Stimulated activated naive CD4-positive, alpha-beta T cell (primary cell): ENCODE measurements at regions not wholly inside any gene's neighbourhood (a gene's known extent, or its start where the extent isn't known, plus 50 kb on each side); places are given as distances from the start of the nearest gene placed in this dataset.

Experiments
- DNase-seq, 6 experiments: peaks; one replicate each; lab custom pipeline; 2025; lab: John Stamatoyannopoulos, UW

- DNase-seq = no peak
Observed at GRCh38 chr18:46344416-46345180, 240.4 kb downstream of the HAUS1 start.

DNA sequence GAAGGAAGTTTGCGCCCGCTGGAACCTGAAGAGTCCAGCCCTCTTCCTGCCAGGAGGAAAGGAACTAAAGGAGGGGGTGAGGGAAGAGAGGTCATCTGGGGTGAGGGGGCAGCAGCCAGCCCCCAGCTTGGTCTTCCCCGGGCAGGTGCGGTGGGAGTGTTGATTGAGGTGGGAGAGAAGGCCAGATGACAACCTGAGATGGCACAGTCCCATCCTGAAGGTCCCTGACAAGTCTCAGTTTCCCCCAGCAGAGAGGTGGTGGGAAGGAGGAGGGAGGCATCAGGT lies 240.9 kb downstream of the HAUS1 start:
- DNase-seq = no peak

- no peak for DNase-seq
Observed at GRCh38 chr18:46346213-46346612, 242.0 kb downstream of the HAUS1 start.

DNA sequence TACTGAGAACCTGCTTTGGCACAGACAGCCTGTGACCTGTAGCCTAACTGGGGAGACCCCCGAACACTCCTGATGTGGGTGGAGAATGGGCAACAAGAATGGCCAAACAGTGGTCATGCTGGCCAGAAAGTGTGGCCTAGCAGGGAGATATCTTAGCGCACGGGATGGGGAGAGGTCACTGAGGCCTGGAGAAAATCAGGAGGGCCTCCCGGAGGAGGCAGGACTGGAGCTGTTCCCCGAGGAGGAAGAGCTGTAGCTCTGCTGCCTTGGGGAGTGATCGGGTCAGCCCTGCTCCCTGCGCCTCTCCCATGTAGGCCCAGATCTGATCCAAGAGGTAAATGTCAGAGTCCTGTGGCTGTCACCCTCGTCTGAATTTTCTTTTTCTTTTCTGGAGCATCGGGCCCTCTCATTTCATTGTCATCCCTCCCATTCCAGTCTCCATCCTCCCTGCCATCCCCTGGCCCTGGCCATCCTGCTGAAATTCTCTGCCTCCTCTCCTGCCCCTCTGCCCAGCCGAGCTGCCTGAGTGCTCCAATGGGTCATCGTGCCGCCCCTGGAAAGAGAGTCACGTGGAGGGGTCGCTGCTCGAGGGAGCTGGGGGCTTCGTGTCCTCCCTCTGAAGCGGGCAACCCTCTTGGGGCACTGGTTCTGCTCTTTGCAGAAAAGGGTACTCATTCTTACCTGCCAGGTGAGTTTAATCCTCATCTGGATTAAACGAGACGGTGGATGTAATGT lies 242.9 kb downstream of the HAUS1 start:
- no peak for DNase-seq

- no peak for DNase-seq
Observed at GRCh38 chr18:46350598-46351159, 246.5 kb downstream of the HAUS1 start.

- DNase-seq = no peak
Observed at GRCh38 chr18:46352520-46353250, 248.5 kb downstream of the HAUS1 start.

DNA sequence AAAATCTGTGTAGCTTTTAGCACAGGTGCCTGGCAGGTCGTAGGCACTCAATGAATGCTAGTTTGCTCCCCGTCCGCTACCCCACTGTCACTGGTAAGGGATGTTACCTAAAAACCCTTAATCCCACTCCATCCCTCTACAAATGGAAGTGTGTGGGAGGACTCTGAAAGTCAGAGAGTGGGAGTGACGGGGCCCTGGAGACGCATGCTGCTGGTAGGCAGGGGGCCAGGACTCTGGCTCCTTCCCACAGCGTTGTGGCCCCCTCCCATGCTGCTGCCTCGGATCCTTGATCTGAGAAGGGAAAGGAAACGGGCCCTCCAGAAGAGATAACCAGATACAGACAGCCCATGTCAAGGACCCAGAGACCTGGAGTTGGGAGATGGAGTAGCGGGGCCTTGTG lies 249.3 kb downstream of the HAUS1 start:
- DNase-seq = no peak

DNA sequence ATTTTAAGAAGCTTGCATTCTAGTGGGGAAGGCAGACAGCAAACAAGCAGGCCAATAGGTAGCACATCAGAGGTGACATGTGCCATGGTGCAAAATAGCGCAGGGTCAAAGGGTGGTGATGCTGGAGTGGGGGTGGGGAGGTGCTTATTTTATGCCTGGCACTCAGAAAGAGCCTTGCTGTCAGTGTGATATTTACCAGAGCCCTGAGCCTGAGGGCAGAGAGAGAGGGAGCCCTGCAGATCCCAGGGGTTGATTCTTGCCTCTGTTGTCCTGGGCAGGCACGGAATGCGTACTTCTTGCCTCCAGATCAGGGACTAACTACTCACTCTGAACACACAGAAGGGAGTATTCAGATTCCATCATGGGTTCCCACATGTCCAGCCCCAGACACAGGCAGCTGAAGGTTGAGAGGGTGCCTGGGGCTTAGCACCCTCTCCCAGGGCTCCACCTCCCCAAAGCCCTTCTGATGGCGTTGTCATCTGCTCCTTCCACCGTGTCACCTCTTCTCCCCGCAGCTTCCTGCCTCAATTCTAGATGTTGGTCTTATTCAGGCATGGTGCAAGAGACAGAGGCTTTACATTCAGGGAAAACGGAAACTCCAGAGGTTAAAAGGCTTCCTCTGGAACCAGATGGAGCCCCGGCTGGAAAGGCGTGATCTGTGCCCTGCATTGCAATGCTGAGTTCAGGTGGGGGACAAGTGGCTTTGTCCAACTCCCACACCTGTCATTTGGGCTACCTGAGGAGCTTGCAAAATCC lies 252.3 kb downstream of the HAUS1 start:
- no peak for DNase-seq

DNA sequence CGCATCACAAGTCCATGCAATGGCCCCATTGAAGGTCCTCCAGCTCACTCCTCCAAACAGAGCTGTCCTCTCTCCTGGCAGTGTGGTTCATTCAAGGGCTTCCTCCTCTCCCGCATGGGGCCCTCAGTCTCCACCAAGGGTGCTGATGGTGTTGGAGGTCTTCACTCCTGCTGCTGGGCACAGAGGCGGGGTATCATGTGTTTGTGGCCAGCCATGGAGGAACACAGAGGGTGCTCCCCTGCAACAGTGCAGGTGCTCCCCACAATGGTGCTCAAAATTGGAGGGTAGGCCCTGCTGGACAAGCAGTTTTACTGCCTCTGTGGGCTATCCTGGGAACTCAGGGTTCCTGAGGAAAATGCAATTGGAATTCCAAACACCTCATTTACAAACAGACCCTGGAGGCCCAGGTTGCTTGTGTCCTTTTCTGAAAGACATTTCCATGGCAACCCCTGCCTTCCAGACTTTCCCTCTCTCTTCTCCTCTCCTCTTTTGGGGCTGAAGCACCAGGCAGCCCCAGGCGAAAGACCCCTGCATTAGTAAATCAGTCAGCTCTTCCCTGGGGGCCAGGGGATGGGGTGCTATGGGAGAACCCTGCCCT lies 256.0 kb downstream of the HAUS1 start:
- DNase-seq = no peak

- no peak for DNase-seq
Observed at GRCh38 chr18:46360866-46361265, 256.7 kb downstream of the HAUS1 start.

DNA sequence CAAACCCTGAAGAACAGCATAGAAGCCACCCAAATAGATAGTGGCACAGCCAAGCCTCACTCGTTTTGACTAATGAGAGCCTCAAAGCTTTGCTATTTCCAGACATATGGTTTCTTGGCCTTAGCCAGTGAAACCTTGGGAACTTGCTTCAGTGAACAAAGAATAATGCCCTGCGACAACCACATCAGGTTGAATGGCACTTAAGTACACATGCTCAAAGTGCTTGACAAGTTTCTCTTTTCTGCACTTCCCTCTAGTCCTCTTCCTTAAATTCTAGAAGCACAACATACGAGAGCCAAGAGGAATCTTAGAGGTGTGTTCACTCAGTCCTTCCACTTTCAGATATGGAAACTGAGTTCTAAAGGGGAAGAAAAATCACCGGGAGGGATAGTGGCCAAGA lies 258.3 kb downstream of the HAUS1 start:
- no peak for DNase-seq

DNA sequence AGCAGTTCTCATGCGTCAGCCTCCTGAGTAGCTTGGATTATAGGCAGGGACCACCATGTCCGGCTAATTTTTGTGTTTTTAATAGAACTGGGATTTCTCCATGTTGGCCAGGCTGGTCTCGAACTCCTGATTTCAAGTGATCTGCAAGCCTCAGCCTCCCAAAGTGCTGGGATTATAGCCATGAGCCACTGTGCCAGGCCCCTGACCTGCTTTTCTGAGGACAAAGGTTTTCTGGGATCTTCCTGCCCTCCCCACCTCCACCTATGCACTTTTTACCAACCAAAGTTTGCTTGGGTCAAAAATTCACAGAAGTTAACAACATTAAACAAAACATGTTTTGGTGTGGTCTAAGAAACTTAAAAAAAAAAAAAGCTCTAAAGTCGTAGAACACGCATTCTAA lies 259.9 kb downstream of the HAUS1 start:
- DNase-seq = no peak

DNA sequence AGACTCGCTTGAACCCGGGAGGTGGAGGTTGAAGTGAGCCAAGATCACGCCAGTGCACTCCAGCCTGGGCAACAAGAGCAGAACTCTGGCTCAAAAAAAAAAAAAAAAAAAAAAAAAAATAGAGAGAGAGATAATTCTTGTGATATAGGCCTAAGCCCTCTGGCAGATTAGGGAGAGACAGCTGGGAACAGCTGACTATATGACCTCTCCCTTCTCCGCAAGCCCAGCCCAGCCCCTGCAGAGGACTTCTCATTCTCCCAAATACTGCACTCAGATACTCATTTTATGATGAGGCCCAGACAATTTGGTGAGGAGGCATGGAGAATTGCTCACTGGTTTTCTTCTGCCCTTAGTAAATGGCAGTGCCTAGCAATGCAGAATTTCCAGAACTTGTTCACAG lies 262.0 kb downstream of the HAUS1 start:
- DNase-seq = no peak

DNA sequence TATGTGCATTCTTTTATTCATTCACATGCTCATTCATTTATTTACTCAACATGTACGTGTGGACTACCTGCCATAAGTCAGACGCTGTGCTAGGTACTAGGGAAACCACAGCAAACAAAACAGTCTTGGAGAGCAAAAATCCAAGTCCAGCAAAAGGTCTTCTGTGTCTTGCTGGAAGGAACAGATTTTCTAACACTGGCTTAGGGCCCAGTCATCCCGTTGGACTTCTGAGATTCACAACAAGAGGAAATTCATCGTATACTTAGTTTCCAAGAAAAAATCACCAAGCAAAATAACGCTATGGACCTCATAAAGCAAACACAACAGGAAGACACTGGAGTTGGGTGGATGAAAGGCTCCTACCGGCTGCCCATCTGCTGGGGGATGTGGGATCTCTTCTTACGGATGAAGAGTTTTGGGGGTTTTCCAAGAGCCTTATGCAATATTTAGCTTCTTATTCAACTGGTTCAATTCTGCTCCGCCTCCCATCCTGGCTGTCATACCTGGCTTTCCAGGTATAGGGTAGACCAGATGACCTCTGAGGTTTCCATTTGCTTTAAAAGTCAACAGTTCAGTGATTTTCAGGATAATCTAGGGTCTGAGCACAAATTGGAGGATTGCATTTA lies 262.7 kb downstream of the HAUS1 start:
- no peak for DNase-seq

DNA sequence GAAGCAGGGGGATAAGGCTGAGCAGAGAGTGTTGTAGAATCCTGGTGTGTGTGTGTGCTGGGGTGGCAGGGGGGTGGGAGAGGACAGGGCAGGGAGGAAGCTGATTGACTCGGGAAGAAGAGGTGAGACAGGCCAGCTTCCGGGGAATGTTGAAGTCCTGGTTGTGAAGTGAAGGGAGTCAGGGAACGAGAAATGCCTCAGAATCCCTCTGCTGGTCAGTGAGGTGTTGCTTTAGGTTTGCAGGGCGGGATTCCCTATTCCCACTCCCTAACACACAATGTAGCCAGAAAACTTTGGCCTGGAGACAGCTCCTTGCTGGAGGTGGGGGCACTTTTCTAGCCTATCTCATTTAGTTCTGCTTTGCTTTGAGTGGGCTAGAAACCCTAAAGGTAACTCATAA lies 265.1 kb downstream of the HAUS1 start:
- no peak for DNase-seq

- DNase-seq = no peak
Observed at GRCh38 chr18:46370898-46371297, 266.7 kb downstream of the HAUS1 start.

DNA sequence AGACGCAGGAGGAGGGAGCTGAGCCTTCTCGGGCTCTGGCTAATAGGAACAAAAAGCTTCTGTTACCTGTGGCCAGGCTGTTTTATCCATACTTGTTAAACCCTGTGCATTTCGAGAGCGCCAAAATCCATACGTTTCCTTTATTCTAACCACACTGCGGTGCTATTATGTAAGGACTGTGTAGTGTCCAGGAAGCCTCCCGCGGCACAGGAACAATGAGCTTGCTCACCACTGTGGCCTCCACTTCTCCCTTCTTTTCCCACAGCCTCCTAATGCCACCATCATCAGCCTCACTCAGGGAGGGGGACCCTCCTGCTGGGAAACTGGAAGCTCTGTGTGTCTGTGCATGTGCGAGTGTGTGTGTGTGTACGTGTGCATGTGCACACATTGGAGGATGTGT lies 268.5 kb downstream of the HAUS1 start:
- no peak for DNase-seq

GRCh38 chr18:46373131-46373530 lies 268.9 kb downstream of the HAUS1 start:
- DNase-seq = no peak

GRCh38 chr18:46373791-46374190 lies 269.6 kb downstream of the HAUS1 start:
- DNase-seq = no peak

GRCh38 chr18:46374850-46375249 lies 270.7 kb downstream of the HAUS1 start:
- DNase-seq = no peak

DNA sequence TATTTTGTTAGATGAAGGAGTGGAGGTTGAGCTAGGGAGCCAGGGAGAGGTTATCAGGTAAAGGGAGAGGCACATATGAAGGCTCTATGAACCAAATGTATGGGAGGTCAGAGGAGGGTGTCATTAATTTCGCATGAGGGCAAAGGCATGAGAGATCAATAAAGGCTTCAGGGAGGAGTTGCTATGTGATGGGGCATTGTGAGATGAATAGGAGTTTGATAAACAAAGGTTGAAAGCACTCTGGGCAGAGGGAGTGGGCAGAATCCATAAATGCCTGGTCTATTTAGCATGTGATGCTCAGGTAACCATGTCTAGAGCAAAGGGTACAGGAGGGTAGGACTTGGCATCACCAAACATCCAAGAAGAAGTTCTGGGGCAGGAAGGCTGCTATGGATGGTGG lies 273.4 kb downstream of the HAUS1 start:
- DNase-seq = no peak
